H1 (cell line): ENCODE measurements at regions not wholly inside any gene's neighbourhood (a gene's known extent, or its start where the extent isn't known, plus 50 kb on each side); places are given as distances from the start of the nearest gene placed in this dataset.

Experiments
- CTCF ChIA-PET: fragments of 300-600 bp; sonication (Branson Sonifier 250); formaldehyde crosslinking; loops from one replicate; lab custom pipeline; 2021; ENCODE audit not compliant: partially characterized antibody; lab: Charles Lee
- POLR2A ChIA-PET: fragments of 300-600 bp; sonication (Branson Sonifier 250); formaldehyde crosslinking; loops from one replicate; lab custom pipeline; 2021; ENCODE audit warnings: inconsistent platforms; ENCODE audit not compliant: partially characterized antibody; lab: Charles Lee
- DNase-seq, 2 experiments: peaks; one replicate each; pipeline versions ENCODE4 v3.0.0 to v3.0.0-alpha.2; 2010 to 2022; ENCODE audit warnings: low spot score in 2 of 2, low read depth in 1 of 2, mixed read lengths in 1 of 2
- FAIRE-seq: peaks from 2 replicates; lab custom pipeline; 2011; peaks lifted over from hg19 to GRCh38; lab: Jason Lieb, UNC
- H2AFZ ChIP-seq: 2 replicates; pipeline ENCODE4 v1.8.1; 2012; ENCODE audit warnings: low read length, inconsistent platforms
- H2AK5ac ChIP-seq: 2 replicates; pipeline ENCODE4 v1.6.1; 2013; ENCODE audit warnings: low read depth, low read length
- H2BK120ac ChIP-seq: replicated peaks from 2 replicates; pipeline ENCODE3; 2013; ENCODE audit warnings: low read depth, low read length, inconsistent platforms
- H2BK12ac ChIP-seq: 2 replicates; pipeline ENCODE4 v1.6.1; 2013; ENCODE audit warnings: low read depth, low read length
- H2BK15ac ChIP-seq: 2 replicates; pipeline ENCODE4 v1.6.1; 2013; ENCODE audit warnings: low read length
- H2BK20ac ChIP-seq: 2 replicates; pipeline ENCODE4 v1.6.1; 2013; ENCODE audit warnings: low read length
- H2BK5ac ChIP-seq: 2 replicates; pipeline ENCODE4 v1.6.1; 2013; ENCODE audit warnings: low read depth, low read length
- H3K14ac ChIP-seq: 2 replicates; pipeline ENCODE4 v1.6.1; 2013; ENCODE audit warnings: inconsistent platforms; ENCODE audit not compliant: insufficient read length
- H3K18ac ChIP-seq: 2 replicates; pipeline ENCODE4 v1.6.1; 2013; ENCODE audit warnings: low read length; ENCODE audit errors: extremely low read depth
- H3K23ac ChIP-seq: 2 replicates; pipeline ENCODE4 v1.6.1; 2013; ENCODE audit warnings: inconsistent platforms; ENCODE audit not compliant: insufficient read length
- H3K23me2 ChIP-seq: 2 replicates; pipeline ENCODE4 v1.6.1; 2013; ENCODE audit warnings: low read depth, low read length
- H3K27ac ChIP-seq: 2 replicates; pipeline ENCODE4 v1.6.1; 2011; ENCODE audit warnings: low read depth, low read length, inconsistent platforms
- H3K27me3 ChIP-seq, 4 experiments: replicated peaks in 1 of 4; 1 replicate in 1 of 4; 2 replicates in 3 of 4; pipeline versions ENCODE4 v1.6.1 to v1.8.1; 2011 to 2013; ENCODE audit warnings: low read length in 3 of 4, mild to moderate bottlenecking in 3 of 4, inconsistent platforms in 2 of 4, mixed read lengths in 2 of 4, moderate library complexity in 1 of 4; ENCODE audit not compliant: control insufficient read depth in 3 of 4, insufficient read depth in 3 of 4; ENCODE audit errors: extremely low read depth in 1 of 4
- H3K36me3 ChIP-seq, 4 experiments: 2 replicates each; pipeline versions ENCODE4 v1.6.1 to v1.8.1; 2011 to 2013; ENCODE audit warnings: mild to moderate bottlenecking in 4 of 4, low read length in 3 of 4, moderate library complexity in 2 of 4, control low read depth in 1 of 4, inconsistent platforms in 1 of 4; ENCODE audit not compliant: insufficient read depth in 4 of 4, control insufficient read depth in 2 of 4
- H3K4ac ChIP-seq: replicated peaks from 2 replicates; pipeline ENCODE3; 2013; ENCODE audit warnings: low read length, low read depth, mixed read lengths, inconsistent platforms; ENCODE audit not compliant: insufficient read length
- H3K4me1 ChIP-seq, 4 experiments: replicated peaks in 1 of 4; 1 replicate in 1 of 4; 2 replicates in 3 of 4; pipeline versions ENCODE4 v1.6.1 to v1.8.1; 2011 to 2013; ENCODE audit warnings: low read length in 3 of 4, inconsistent platforms in 2 of 4, mixed read lengths in 1 of 4; ENCODE audit not compliant: insufficient read depth in 4 of 4, control insufficient read depth in 3 of 4
- H3K4me2 ChIP-seq, 2 experiments: 2 replicates each; pipeline versions ENCODE4 v1.6.1 to v1.8.1; 2011 to 2013; ENCODE audit warnings: low read depth in 2 of 2, low read length in 2 of 2, control low read depth in 1 of 2, inconsistent platforms in 1 of 2, mild to moderate bottlenecking in 1 of 2; ENCODE audit not compliant: insufficient read depth in 1 of 2
- H3K4me3 ChIP-seq, 4 experiments: fragments of 200-600, 300-600 bp in 1 of 4; sonication (generic), shearing (Covaris generic), sonication (Bioruptor Twin) in 1 of 4; 2 replicates each; pipeline versions ENCODE4 v1.5.1 to v1.8.1; 2011 to 2016; ENCODE audit warnings: low read length in 4 of 4, low read depth in 3 of 4, control low read depth in 2 of 4, inconsistent platforms in 2 of 4, mild to moderate bottlenecking in 2 of 4, mixed read lengths in 1 of 4, moderate library complexity in 1 of 4; ENCODE audit not compliant: insufficient read depth in 2 of 4; ENCODE audit errors: extremely low read depth in 1 of 4
- H3K56ac ChIP-seq: replicated peaks from 2 replicates; pipeline ENCODE3; 2013; ENCODE audit warnings: low read depth, mild to moderate bottlenecking, mixed read lengths, low read length, inconsistent platforms; ENCODE audit not compliant: insufficient read length
- H3K79me1 ChIP-seq: 2 replicates; pipeline ENCODE4 v1.6.1; 2013; ENCODE audit warnings: low read depth, low read length, control low read depth
- H3K79me2 ChIP-seq, 2 experiments: 2 replicates each; pipeline versions ENCODE4 v1.6.1 to v1.8.1; 2012 to 2013; ENCODE audit warnings: low read length in 2 of 2, mild to moderate bottlenecking in 2 of 2, inconsistent platforms in 1 of 2; ENCODE audit not compliant: insufficient read depth in 2 of 2, control insufficient read depth in 1 of 2
- H3K9ac ChIP-seq, 4 experiments: replicated peaks in 1 of 4; 1 replicate in 1 of 4; 2 replicates in 3 of 4; pipeline versions ENCODE4 v1.6.1 to v1.8.1; 2011 to 2013; ENCODE audit warnings: low read depth in 3 of 4, low read length in 3 of 4, control low read depth in 2 of 4, mild to moderate bottlenecking in 2 of 4, moderate library complexity in 2 of 4, inconsistent platforms in 1 of 4; ENCODE audit errors: extremely low read depth in 1 of 4
- H3K9me3 ChIP-seq, 2 experiments: 2 replicates each; pipeline versions ENCODE4 v1.6.1 to v1.8.1; 2012 to 2013; ENCODE audit warnings: mild to moderate bottlenecking in 2 of 2, moderate library complexity in 2 of 2, control low read depth in 1 of 2, inconsistent platforms in 1 of 2, low read depth in 1 of 2, low read length in 1 of 2, mixed read lengths in 1 of 2; ENCODE audit not compliant: insufficient read depth in 2 of 2
- H4K20me1 ChIP-seq, 2 experiments: replicated peaks in 1 of 2; 2 replicates each; pipeline versions ENCODE3 to v1.8.1; 2011 to 2013; ENCODE audit warnings: inconsistent platforms in 2 of 2, low read length in 2 of 2, mild to moderate bottlenecking in 1 of 2; ENCODE audit not compliant: insufficient read depth in 2 of 2, control insufficient read depth in 1 of 2
- H4K5ac ChIP-seq: 2 replicates; pipeline ENCODE4 v1.6.1; 2013; ENCODE audit warnings: low read length, low read depth, mixed read lengths, inconsistent platforms; ENCODE audit not compliant: insufficient read length
- H4K8ac ChIP-seq: 2 replicates; pipeline ENCODE4 v1.8.0; 2013; ENCODE audit warnings: mild to moderate bottlenecking, moderate library complexity, low read length, inconsistent platforms; ENCODE audit not compliant: insufficient read depth; ENCODE audit errors: extremely low read depth
- H4K91ac ChIP-seq: replicated peaks from 2 replicates; pipeline ENCODE3; 2013; ENCODE audit warnings: low read length, mixed read lengths, inconsistent platforms; ENCODE audit not compliant: insufficient read length
- ASH2L ChIP-seq: fragments of 200-600, 300-600 bp; sonication (generic); IDR thresholded peaks from one replicate; pipeline ENCODE4 v1.7.1; 2017; ENCODE audit warnings: low read length
- ATF2 ChIP-seq: IDR thresholded peaks from 2 replicates; pipeline ENCODE4 v1.6.1; 2012; ENCODE audit warnings: low read length, inconsistent platforms
- ATF3 ChIP-seq: IDR thresholded peaks from 2 replicates; pipeline ENCODE4 v1.6.1; 2011; ENCODE audit warnings: low read depth, mild to moderate bottlenecking, low read length; ENCODE audit not compliant: insufficient read depth
- BACH1 ChIP-seq: IDR thresholded peaks from 2 replicates; pipeline ENCODE4 v1.6.1; 2012; ENCODE audit warnings: low read length, improper control_type of control experiment
- CBX8 ChIP-seq: fragments of 300-800, 300-1000 bp; sonication (generic); IDR thresholded peaks from 2 replicates; pipeline ENCODE4 v1.7.1; 2016; ENCODE audit warnings: low read depth, low read length, borderline replicate concordance
- CEBPB ChIP-seq: IDR thresholded peaks from 2 replicates; pipeline ENCODE4 v1.6.1; 2012; ENCODE audit warnings: low read depth, low read length
- EGR1 ChIP-seq: IDR thresholded peaks from 2 replicates; pipeline ENCODE4 v1.6.1; 2011; ENCODE audit warnings: low read depth, low read length, borderline replicate concordance
- EZH2 ChIP-seq: fragments of 200-600 bp; sonication (generic); IDR thresholded peaks from 2 replicates; pipeline ENCODE4 v1.7.1; 2012; ENCODE audit warnings: low read depth, mild to moderate bottlenecking, moderate library complexity, low read length, inconsistent platforms; ENCODE audit not compliant: severe bottlenecking
- GTF2F1 ChIP-seq: IDR thresholded peaks from 2 replicates; pipeline ENCODE4 v1.6.1; 2012; ENCODE audit warnings: low read depth, low read length, improper control_type of control experiment, borderline replicate concordance
- MAFK ChIP-seq: IDR thresholded peaks from 2 replicates; pipeline ENCODE4 v1.6.1; 2012; ENCODE audit warnings: low read depth, mild to moderate bottlenecking, improper control_type of control experiment, low read length
- RXRA ChIP-seq: IDR thresholded peaks from 2 replicates; pipeline ENCODE4 v1.6.1; 2011; ENCODE audit warnings: low read depth, mild to moderate bottlenecking, low read length, moderate library complexity; ENCODE audit not compliant: insufficient read depth
- SP1 ChIP-seq: IDR thresholded peaks from 2 replicates; pipeline ENCODE4 v1.6.1; 2011; ENCODE audit warnings: low read depth, low read length
- SP2 ChIP-seq: IDR thresholded peaks from 2 replicates; pipeline ENCODE4 v1.6.1; 2012; ENCODE audit warnings: mild to moderate bottlenecking, low read length, inconsistent platforms
- TEAD4 ChIP-seq: IDR thresholded peaks from 2 replicates; pipeline ENCODE4 v1.6.1; 2012; ENCODE audit warnings: low read depth, low read length, inconsistent platforms, mixed read lengths
- WGBS, 2 experiments: shearing (Covaris generic) in 1 of 2; methylation state at CpG; one replicate each; pipeline versions ENCODE4 v1.1.6 to v1.1.7; 2013 to 2015; ENCODE audit warnings: low lambda C conversion rate in 2 of 2, mixed read lengths in 2 of 2, inconsistent platforms in 1 of 2, low coverage in 1 of 2, missing lambda C conversion rate in 1 of 2; ENCODE audit not compliant: insufficient replicate concordance in 2 of 2, insufficient coverage in 1 of 2, insufficient read length in 1 of 2; ENCODE audit errors: extremely low coverage in 1 of 2, missing lambda C conversion rate in 1 of 2; 5-methylcytosine and 5-hydroxymethylcytosine counted together

GRCh38 chr6:8672882-8673281 is 237.5 kb upstream of the SLC35B3 start:
- POLR2A ChIA-PET: no interaction called here
- H2BK15ac ChIP-seq: no peak overlapping the region
- FAIRE-seq (no peak), DNase-seq (no peak)
- no peak overlapping the region for H4K5ac ChIP-seq
- no peaks in the 10 kb centered on the region for H4K20me1 ChIP-seq
- no peak overlapping the region for H3K18ac ChIP-seq
- no peak overlapping the region for H4K8ac ChIP-seq
- no peaks in the 10 kb centered on the region for H3K4me1 ChIP-seq
- H3K27me3 ChIP-seq: no peaks in the 10 kb centered on the region
- H3K4me2 ChIP-seq: no peak overlapping the region
- H2AK5ac ChIP-seq: no peak overlapping the region
- no peak overlapping the region for H3K9ac ChIP-seq
- no peak overlapping the region for H2AFZ ChIP-seq
- no peak overlapping the region for H2BK120ac ChIP-seq
- H3K23me2 ChIP-seq: no peaks in the 10 kb centered on the region
- H4K91ac ChIP-seq: no peak overlapping the region
- no peaks in the 10 kb centered on the region for H3K79me2 ChIP-seq
- H3K56ac ChIP-seq: no peak overlapping the region
- 93% methylated on average over 3 of the region's 3 CpGs; no CpG with 5 or more reads in 1 of the 2 experiments for WGBS, 2 experiments
- H3K27ac ChIP-seq: no peak overlapping the region
- H3K4ac ChIP-seq: no peak overlapping the region
- H2BK20ac ChIP-seq: no peak overlapping the region
- no peaks in the 10 kb centered on the region for H3K9me3 ChIP-seq
- H2BK12ac ChIP-seq: no peak overlapping the region
- no peak overlapping the region for H3K23ac ChIP-seq
- H3K4me3 ChIP-seq: no peak overlapping the region
- H3K79me1 ChIP-seq: no peaks in the 10 kb centered on the region
- no peak overlapping the region for H3K14ac ChIP-seq
- CTCF ChIA-PET: no interaction called here
- H2BK5ac ChIP-seq: no peak overlapping the region
- H3K36me3 ChIP-seq: no peaks in the 10 kb centered on the region
- no peak for TF ChIP-seq MAFK
- TF ChIP-seq ATF3: no peak
- TF ChIP-seq CEBPB: no peak
- no peak for TF ChIP-seq SP1
- TF ChIP-seq ASH2L: no peak
- no peak for TF ChIP-seq EGR1
- TF ChIP-seq RXRA: no peak
- TF ChIP-seq TEAD4: no peak
- TF ChIP-seq CBX8: no peak
- TF ChIP-seq SP2: no peak
- TF ChIP-seq GTF2F1: no peak
- TF ChIP-seq EZH2: no peak
- TF ChIP-seq BACH1: no peak
- no peak for TF ChIP-seq ATF2
